ENCODE measurements at regions not wholly inside any gene's neighbourhood (a gene's known extent, or its start where the extent isn't known, plus 50 kb on each side); places are given as distances from the start of the nearest gene placed in this dataset.

GRCh38 chr6:165835410-165835851, 172.4 kb upstream of the PDE10A start:
- TF ChIP-seq, protein P1, sequence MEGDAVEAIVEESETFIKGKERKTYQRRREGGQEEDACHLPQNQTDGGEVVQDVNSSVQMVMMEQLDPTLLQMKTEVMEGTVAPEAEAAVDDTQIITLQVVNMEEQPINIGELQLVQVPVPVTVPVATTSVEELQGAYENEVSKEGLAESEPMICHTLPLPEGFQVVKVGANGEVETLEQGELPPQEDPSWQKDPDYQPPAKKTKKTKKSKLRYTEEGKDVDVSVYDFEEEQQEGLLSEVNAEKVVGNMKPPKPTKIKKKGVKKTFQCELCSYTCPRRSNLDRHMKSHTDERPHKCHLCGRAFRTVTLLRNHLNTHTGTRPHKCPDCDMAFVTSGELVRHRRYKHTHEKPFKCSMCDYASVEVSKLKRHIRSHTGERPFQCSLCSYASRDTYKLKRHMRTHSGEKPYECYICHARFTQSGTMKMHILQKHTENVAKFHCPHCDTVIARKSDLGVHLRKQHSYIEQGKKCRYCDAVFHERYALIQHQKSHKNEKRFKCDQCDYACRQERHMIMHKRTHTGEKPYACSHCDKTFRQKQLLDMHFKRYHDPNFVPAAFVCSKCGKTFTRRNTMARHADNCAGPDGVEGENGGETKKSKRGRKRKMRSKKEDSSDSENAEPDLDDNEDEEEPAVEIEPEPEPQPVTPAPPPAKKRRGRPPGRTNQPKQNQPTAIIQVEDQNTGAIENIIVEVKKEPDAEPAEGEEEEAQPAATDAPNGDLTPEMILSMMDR (IDR thresholded peaks at IDR 0.05), result no peak
- Histone ChIP-seq H3K27ac (no peak overlapping the region), H3K36me3 (no peaks in the 10 kb centered on the region), H3K4me3 (no peak overlapping the region), H3K9me3 (no peaks in the 10 kb centered on the region), H3K27me3 (replicated peaks; ENCODE audit: insufficient read depth) (no peaks in the 10 kb centered on the region), H3K4me1 (ENCODE audit: control insufficient read depth in 1 of 2, low read depth in 2 of 2) (no peaks in the 10 kb centered on the region)
- no peak for DNase-seq (ENCODE audit: low spot score)
- no peak for ATAC-seq (ENCODE audit: insufficient number of reproducible peaks, low FRiP score, low read depth)

DNA sequence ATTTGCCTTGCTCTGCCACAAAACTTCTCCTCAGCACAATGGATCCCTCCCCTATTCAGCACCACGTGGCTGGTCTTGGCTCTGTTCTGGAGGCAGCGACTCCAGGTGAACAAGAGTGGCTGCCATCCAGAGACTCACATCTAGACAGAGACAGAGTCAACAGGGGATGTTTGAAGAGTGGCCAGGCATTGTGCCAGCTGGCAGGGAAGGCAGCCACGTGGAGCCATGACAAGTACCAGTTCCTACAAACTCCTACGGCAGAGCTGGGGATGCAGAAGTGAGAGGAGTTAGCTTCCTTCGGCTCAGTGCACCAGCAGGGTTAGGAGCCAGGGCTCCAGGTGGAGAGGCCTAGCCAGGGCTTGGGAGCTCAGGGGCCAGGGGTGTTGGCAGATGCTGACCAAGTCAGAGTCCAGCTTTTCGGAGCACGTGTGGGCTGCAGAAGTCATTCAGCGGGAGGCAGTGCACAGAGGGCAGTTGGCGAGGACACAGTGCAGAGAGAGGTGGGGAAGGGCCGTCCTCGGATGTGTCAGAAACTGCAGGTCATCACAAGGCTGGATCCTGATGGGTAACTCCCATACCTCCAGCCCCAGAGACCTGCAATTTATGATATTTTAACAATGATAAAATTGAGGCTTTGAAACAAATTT, 171.7 kb upstream of the PDE10A start:
- DNase-seq (ENCODE audit: low spot score) (no peak), ATAC-seq (ENCODE audit: insufficient number of reproducible peaks, low FRiP score, low read depth) (no peak)
- H3K4me3 ChIP-seq, result no peak overlapping the region
- no peaks in the 10 kb centered on the region for H3K36me3 ChIP-seq
- H3K27me3 ChIP-seq (replicated peaks; ENCODE audit: insufficient read depth), result no peaks in the 10 kb centered on the region
- no peaks in the 10 kb centered on the region for H3K9me3 ChIP-seq
- TF ChIP-seq, protein P1 (IDR thresholded peaks at IDR 0.05), result no peak
- no peaks in the 10 kb centered on the region for H3K4me1 ChIP-seq (ENCODE audit: control insufficient read depth in 1 of 2, low read depth in 2 of 2)
- no peak overlapping the region for H3K27ac ChIP-seq

GRCh38 chr6:165833355-165833754, 170.3 kb upstream of the PDE10A start:
- H3K27ac ChIP-seq, result no peak overlapping the region
- TF ChIP-seq, protein P1 (IDR thresholded peaks at IDR 0.05), result no peak
- no peaks in the 10 kb centered on the region for H3K27me3 ChIP-seq (replicated peaks; ENCODE audit: insufficient read depth)
- no peak overlapping the region for H3K4me3 ChIP-seq
- ATAC-seq (ENCODE audit: insufficient number of reproducible peaks, low FRiP score, low read depth) (no peak), DNase-seq (ENCODE audit: low spot score) (no peak)
- H3K36me3 ChIP-seq, result no peaks in the 10 kb centered on the region
- no peaks in the 10 kb centered on the region for H3K9me3 ChIP-seq
- no peaks in the 10 kb centered on the region for H3K4me1 ChIP-seq (ENCODE audit: control insufficient read depth in 1 of 2, low read depth in 2 of 2)

- ATAC-seq (ENCODE audit: insufficient number of reproducible peaks, low FRiP score, low read depth) (no peak), DNase-seq (ENCODE audit: low spot score) (no peak)
- Histone ChIP-seq H3K27ac (no peak overlapping the region), H3K27me3 (replicated peaks; ENCODE audit: insufficient read depth) (no peaks in the 10 kb centered on the region), H3K36me3 (no peaks in the 10 kb centered on the region), H3K4me3 (no peak overlapping the region), H3K4me1 (ENCODE audit: control insufficient read depth in 1 of 2, low read depth in 2 of 2) (no peaks in the 10 kb centered on the region), H3K9me3 (no peaks in the 10 kb centered on the region)
- TF ChIP-seq, protein P1 (IDR thresholded peaks at IDR 0.05), result no peak
Measured at GRCh38 chr6:165831812-165832510, 168.9 kb upstream of the PDE10A start.

GRCh38 chr6:165830761-165831160, 167.7 kb upstream of the PDE10A start:
- Histone ChIP-seq H3K4me3 (no peak overlapping the region), H3K4me1 (ENCODE audit: control insufficient read depth in 1 of 2, low read depth in 2 of 2) (no peaks in the 10 kb centered on the region), H3K36me3 (no peaks in the 10 kb centered on the region), H3K27ac (no peak overlapping the region), H3K9me3 (no peaks in the 10 kb centered on the region), H3K27me3 (replicated peaks; ENCODE audit: insufficient read depth) (no peaks in the 10 kb centered on the region)
- ATAC-seq (ENCODE audit: insufficient number of reproducible peaks, low FRiP score, low read depth) (no peak), DNase-seq (ENCODE audit: low spot score) (no peak)
- TF ChIP-seq, protein P1 (IDR thresholded peaks at IDR 0.05), result no peak

Data from thoracic aorta (tissue), 2 donors.